ENCODE measurements at regions not wholly inside any gene's neighbourhood (a gene's known extent, or its start where the extent isn't known, plus 50 kb on each side); places are given as distances from the start of the nearest gene placed in this dataset.

DNA sequence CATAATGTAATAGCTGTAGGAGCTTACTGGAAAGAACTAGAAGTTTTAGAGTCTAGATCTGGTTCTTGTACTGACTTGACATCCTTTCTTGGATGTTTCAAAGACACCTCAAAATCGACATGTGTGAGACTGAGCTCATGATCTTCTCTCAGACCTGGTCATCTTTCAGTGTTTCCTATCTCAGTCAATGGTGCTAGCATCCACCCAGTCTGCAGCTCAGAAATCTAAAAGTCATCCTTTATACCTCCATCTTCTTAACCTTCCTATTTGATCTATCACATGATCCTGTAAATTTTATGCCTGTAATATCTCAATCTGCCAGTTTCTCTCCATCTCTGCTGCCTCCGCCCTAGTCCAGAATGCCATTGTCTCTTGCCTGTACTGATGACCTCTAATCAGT is 301.9 kb upstream of the PITX2 start:
- no peak overlapping the region for H3K27ac ChIP-seq (ENCODE audit: insufficient read depth, low read length, poor library complexity, severe bottlenecking)
- H3K27me3 ChIP-seq (replicated peaks; ENCODE audit: control insufficient read depth, insufficient read depth, low read length, poor library complexity, severe bottlenecking) = no peaks in the 10 kb centered on the region
- no peak overlapping the region for H3K4me3 ChIP-seq (ENCODE audit: insufficient read depth, low read depth, low read length, poor library complexity, severe bottlenecking)
- H3K36me3 ChIP-seq (ENCODE audit: control insufficient read depth, insufficient read depth, low read length) = no peaks in the 10 kb centered on the region
- H3K9me3 ChIP-seq (ENCODE audit: control insufficient read depth, low read length) = no peaks in the 10 kb centered on the region
- DNase-seq = no peak
- no peaks in the 10 kb centered on the region for H3K4me1 ChIP-seq (ENCODE audit: control insufficient read depth, insufficient read depth, low read length, poor library complexity, severe bottlenecking)

DNA sequence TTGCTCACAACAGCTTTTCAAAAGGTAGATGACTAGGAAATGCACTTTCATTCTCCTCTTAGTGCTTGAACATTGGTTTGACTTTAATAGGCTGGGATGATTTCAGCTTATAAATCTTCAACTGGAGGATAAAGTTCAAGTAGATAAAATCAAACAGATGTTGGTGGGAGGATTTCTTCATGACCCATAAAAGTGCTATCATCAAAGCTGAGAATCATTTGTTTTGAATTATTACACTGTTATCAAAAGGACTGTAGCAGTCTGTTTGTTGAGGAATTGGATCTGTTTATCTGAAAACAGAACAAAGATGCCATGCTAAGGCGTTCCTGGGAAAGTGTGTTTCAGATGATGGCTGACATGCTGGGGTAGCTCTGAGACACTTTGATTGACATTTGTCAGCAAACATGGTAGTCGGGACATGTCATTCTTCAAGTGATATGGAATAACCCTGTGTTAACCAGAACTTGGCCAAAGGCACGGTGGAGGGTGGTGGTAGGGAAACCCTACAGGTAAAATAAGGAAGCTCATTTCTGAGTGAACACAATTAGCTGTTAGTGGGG is 304.0 kb upstream of the PITX2 start:
- Histone ChIP-seq H3K4me3 (ENCODE audit: insufficient read depth, low read depth, low read length, poor library complexity, severe bottlenecking) (no peak overlapping the region), H3K36me3 (ENCODE audit: control insufficient read depth, insufficient read depth, low read length) (no peaks in the 10 kb centered on the region), H3K9me3 (ENCODE audit: control insufficient read depth, low read length) (no peaks in the 10 kb centered on the region), H3K4me1 (ENCODE audit: control insufficient read depth, insufficient read depth, low read length, poor library complexity, severe bottlenecking) (no peaks in the 10 kb centered on the region), H3K27ac (ENCODE audit: insufficient read depth, low read length, poor library complexity, severe bottlenecking) (no peak overlapping the region), H3K27me3 (replicated peaks; ENCODE audit: control insufficient read depth, insufficient read depth, low read length, poor library complexity, severe bottlenecking) (no peaks in the 10 kb centered on the region)
- DNase-seq = no peak

DNA sequence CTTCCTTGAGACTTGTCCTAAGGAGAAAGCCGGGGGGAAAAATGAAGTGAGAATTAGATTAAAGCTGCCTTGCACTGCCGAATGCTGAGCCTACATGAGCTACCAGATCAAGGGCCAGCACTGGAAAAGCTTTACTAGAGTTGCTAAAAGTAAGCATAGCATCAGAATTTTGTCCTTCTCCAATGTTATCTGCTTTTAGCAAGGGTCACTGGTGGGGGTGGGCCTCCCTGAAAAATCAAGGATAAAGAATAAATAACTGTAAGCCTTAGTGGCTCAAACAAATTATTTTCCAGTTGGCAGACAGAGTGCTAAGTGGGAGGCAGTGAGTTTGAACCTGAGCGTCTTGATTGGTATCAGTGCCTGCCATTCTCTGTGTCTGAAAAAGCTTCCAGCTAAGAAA is 310.5 kb upstream of the PITX2 start:
- H3K9me3 ChIP-seq (ENCODE audit: control insufficient read depth, low read length) = no peaks in the 10 kb centered on the region
- no peaks in the 10 kb centered on the region for H3K4me1 ChIP-seq (ENCODE audit: control insufficient read depth, insufficient read depth, low read length, poor library complexity, severe bottlenecking)
- H3K27me3 ChIP-seq (replicated peaks; ENCODE audit: control insufficient read depth, insufficient read depth, low read length, poor library complexity, severe bottlenecking) = no peaks in the 10 kb centered on the region
- H3K27ac ChIP-seq (ENCODE audit: insufficient read depth, low read length, poor library complexity, severe bottlenecking) = no peak overlapping the region
- no peak for DNase-seq
- H3K36me3 ChIP-seq (ENCODE audit: control insufficient read depth, insufficient read depth, low read length) = no peaks in the 10 kb centered on the region
- H3K4me3 ChIP-seq (ENCODE audit: insufficient read depth, low read depth, low read length, poor library complexity, severe bottlenecking) = no peak overlapping the region

DNA sequence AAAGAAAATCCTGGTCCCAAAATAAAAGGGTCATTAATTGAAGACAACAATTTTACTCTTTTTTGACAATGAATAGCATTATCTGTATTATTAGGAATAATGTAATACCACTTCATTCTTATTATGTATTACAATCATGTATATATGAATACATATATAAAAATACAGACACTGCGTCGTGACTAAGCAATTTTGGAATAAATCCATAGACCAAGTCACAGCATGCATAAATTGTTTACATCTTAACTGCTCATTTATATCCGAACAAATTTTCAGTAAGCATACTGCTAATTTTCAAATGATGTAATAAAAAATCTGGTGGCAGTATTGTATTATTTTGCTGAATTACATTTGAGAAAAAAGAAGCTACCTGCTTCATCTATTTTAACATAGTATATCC is 321.6 kb upstream of the PITX2 start:
- Histone ChIP-seq H3K4me3 (ENCODE audit: insufficient read depth, low read depth, low read length, poor library complexity, severe bottlenecking) (no peak overlapping the region), H3K9me3 (ENCODE audit: control insufficient read depth, low read length) (no peaks in the 10 kb centered on the region), H3K27me3 (replicated peaks; ENCODE audit: control insufficient read depth, insufficient read depth, low read length, poor library complexity, severe bottlenecking) (no peaks in the 10 kb centered on the region), H3K4me1 (ENCODE audit: control insufficient read depth, insufficient read depth, low read length, poor library complexity, severe bottlenecking) (no peaks in the 10 kb centered on the region), H3K36me3 (ENCODE audit: control insufficient read depth, insufficient read depth, low read length) (no peaks in the 10 kb centered on the region), H3K27ac (ENCODE audit: insufficient read depth, low read length, poor library complexity, severe bottlenecking) (no peak overlapping the region)
- no peak for DNase-seq

DNA sequence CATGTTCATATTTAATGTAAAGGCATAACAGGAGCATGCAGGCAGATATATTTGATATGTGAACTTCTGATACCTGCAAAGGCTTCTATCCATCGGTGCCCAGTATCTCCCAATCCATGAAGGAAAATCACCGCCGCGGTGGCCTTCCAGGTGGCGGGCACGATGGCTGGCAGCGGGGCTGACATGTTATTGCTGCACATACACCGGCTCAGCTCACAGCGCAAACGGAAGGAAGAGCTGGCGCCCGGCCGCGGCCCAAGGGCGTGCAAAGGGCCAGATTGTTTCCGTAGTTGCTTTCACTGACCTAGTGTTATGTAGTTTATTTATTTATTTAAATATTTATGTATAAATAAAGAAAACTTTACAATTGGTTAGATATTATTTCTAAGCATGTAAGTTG is 322.7 kb upstream of the PITX2 start:
- H3K4me3 ChIP-seq (ENCODE audit: insufficient read depth, low read depth, low read length, poor library complexity, severe bottlenecking) = no peak overlapping the region
- H3K9me3 ChIP-seq (ENCODE audit: control insufficient read depth, low read length) = no peaks in the 10 kb centered on the region
- no peaks in the 10 kb centered on the region for H3K4me1 ChIP-seq (ENCODE audit: control insufficient read depth, insufficient read depth, low read length, poor library complexity, severe bottlenecking)
- no peaks in the 10 kb centered on the region for H3K27me3 ChIP-seq (replicated peaks; ENCODE audit: control insufficient read depth, insufficient read depth, low read length, poor library complexity, severe bottlenecking)
- no peak for DNase-seq
- no peak overlapping the region for H3K27ac ChIP-seq (ENCODE audit: insufficient read depth, low read length, poor library complexity, severe bottlenecking)
- H3K36me3 ChIP-seq (ENCODE audit: control insufficient read depth, insufficient read depth, low read length) = no peaks in the 10 kb centered on the region

DNA sequence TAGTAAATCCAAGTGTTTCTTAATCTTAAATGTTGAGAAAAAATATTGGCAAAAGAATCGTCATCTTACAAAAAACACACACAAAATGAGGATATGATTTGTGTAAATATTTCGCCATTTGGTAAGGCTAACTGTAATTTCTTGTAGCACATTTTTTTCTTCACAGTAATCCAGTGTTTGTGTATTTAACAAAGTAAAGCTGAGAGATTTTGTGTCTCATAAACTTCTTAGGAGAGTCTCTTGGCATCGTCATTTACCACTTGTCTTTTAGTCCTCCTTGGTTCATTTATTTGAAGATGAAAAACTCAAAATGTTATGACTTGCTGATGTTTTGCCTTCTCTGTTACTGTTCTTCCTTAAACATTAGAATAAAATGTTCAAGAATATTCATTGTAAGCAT is 326.7 kb upstream of the PITX2 start:
- Histone ChIP-seq H3K27me3 (replicated peaks; ENCODE audit: control insufficient read depth, insufficient read depth, low read length, poor library complexity, severe bottlenecking) (no peaks in the 10 kb centered on the region), H3K27ac (ENCODE audit: insufficient read depth, low read length, poor library complexity, severe bottlenecking) (no peak overlapping the region), H3K36me3 (ENCODE audit: control insufficient read depth, insufficient read depth, low read length) (no peaks in the 10 kb centered on the region), H3K4me3 (ENCODE audit: insufficient read depth, low read depth, low read length, poor library complexity, severe bottlenecking) (no peak overlapping the region), H3K9me3 (ENCODE audit: control insufficient read depth, low read length) (no peaks in the 10 kb centered on the region), H3K4me1 (ENCODE audit: control insufficient read depth, insufficient read depth, low read length, poor library complexity, severe bottlenecking) (no peaks in the 10 kb centered on the region)
- no peak for DNase-seq

DNA sequence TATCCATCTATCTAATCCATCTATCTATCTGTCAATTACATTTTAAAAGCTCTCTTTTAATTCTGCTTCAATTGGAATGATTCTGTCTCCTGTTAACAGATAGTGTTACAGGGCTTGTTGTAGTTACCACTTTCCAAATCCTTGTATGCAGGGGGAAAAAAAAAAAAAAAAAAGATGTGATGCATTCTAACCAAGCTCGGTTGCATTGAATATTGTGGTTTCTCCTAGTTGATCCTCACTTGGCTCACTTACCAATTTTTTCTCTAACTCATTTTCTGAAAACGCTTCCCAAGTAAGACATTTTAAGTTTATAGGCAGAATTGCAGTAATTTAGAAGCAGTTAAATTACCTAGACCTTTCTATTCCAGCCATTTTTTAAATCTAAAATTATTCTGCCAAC is 327.9 kb upstream of the PITX2 start:
- no peaks in the 10 kb centered on the region for H3K27me3 ChIP-seq (replicated peaks; ENCODE audit: control insufficient read depth, insufficient read depth, low read length, poor library complexity, severe bottlenecking)
- no peaks in the 10 kb centered on the region for H3K4me1 ChIP-seq (ENCODE audit: control insufficient read depth, insufficient read depth, low read length, poor library complexity, severe bottlenecking)
- H3K36me3 ChIP-seq (ENCODE audit: control insufficient read depth, insufficient read depth, low read length) = no peaks in the 10 kb centered on the region
- no peaks in the 10 kb centered on the region for H3K9me3 ChIP-seq (ENCODE audit: control insufficient read depth, low read length)
- no peak overlapping the region for H3K4me3 ChIP-seq (ENCODE audit: insufficient read depth, low read depth, low read length, poor library complexity, severe bottlenecking)
- no peak for DNase-seq
- no peak overlapping the region for H3K27ac ChIP-seq (ENCODE audit: insufficient read depth, low read length, poor library complexity, severe bottlenecking)

DNA sequence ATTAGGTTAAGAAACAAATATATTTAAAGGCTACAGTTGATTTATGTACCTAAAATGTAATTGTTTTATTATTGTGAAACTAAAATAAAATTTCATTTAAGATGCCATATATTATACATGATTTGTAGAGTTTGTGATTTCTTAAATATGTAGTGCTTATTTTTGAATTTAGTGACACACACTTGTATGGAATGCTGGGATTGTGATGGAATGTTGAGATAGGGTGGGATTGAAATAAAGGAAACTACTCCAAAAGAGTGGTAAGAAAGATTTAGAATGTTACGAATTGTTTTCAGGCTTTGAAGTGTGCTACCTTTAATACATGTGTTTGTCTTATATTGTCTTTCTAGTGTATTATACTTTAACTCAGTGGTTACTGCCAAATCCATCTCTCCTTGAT is 330.3 kb upstream of the PITX2 start:
- no peaks in the 10 kb centered on the region for H3K27me3 ChIP-seq (replicated peaks; ENCODE audit: control insufficient read depth, insufficient read depth, low read length, poor library complexity, severe bottlenecking)
- H3K36me3 ChIP-seq (ENCODE audit: control insufficient read depth, insufficient read depth, low read length) = no peaks in the 10 kb centered on the region
- no peaks in the 10 kb centered on the region for H3K9me3 ChIP-seq (ENCODE audit: control insufficient read depth, low read length)
- H3K27ac ChIP-seq (ENCODE audit: insufficient read depth, low read length, poor library complexity, severe bottlenecking) = no peak overlapping the region
- no peak overlapping the region for H3K4me3 ChIP-seq (ENCODE audit: insufficient read depth, low read depth, low read length, poor library complexity, severe bottlenecking)
- DNase-seq = no peak
- H3K4me1 ChIP-seq (ENCODE audit: control insufficient read depth, insufficient read depth, low read length, poor library complexity, severe bottlenecking) = no peaks in the 10 kb centered on the region

DNA sequence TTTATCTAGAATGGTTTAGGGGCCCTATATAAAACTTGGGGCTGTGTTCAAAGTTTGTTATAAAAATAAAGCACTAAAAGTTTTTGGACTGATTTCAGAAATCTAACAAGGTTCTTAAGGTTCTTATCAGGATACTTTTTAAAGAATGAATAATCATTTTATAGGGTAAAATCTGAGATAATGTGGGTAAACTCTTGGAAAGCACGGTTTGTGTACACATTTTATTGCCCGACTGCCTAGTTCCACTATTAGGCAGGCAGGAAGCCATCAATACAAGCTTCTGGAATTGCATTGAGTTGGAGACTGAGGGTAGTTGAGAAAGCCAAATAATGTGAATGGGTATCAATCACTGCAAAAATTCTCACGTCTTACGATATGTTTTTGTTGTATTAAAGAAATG is 331.0 kb upstream of the PITX2 start:
- Histone ChIP-seq H3K4me1 (ENCODE audit: control insufficient read depth, insufficient read depth, low read length, poor library complexity, severe bottlenecking) (no peaks in the 10 kb centered on the region), H3K9me3 (ENCODE audit: control insufficient read depth, low read length) (no peaks in the 10 kb centered on the region), H3K27ac (ENCODE audit: insufficient read depth, low read length, poor library complexity, severe bottlenecking) (no peak overlapping the region), H3K4me3 (ENCODE audit: insufficient read depth, low read depth, low read length, poor library complexity, severe bottlenecking) (no peak overlapping the region), H3K27me3 (replicated peaks; ENCODE audit: control insufficient read depth, insufficient read depth, low read length, poor library complexity, severe bottlenecking) (no peaks in the 10 kb centered on the region), H3K36me3 (ENCODE audit: control insufficient read depth, insufficient read depth, low read length) (no peaks in the 10 kb centered on the region)
- DNase-seq = no peak

DNA sequence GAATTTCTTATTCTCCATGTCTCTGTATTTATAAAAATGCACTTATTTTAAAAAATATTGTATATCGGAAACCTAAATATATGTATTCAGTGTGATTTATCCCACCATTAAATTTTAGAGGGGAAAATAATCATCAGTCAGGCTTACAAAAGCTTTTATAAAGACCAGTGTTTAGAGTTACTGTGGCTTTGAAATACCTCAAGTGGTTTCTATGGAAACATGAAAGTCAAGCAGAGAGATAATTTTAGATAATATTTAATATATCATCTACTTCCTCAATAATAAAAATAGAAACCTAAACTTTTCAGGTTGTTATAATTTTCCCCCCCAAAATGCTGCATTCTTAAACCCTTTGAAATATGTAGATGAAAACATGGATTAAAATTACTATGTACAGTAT is 332.9 kb upstream of the PITX2 start:
- Histone ChIP-seq H3K36me3 (ENCODE audit: control insufficient read depth, insufficient read depth, low read length) (no peaks in the 10 kb centered on the region), H3K27ac (ENCODE audit: insufficient read depth, low read length, poor library complexity, severe bottlenecking) (no peak overlapping the region), H3K4me1 (ENCODE audit: control insufficient read depth, insufficient read depth, low read length, poor library complexity, severe bottlenecking) (no peaks in the 10 kb centered on the region), H3K27me3 (replicated peaks; ENCODE audit: control insufficient read depth, insufficient read depth, low read length, poor library complexity, severe bottlenecking) (no peaks in the 10 kb centered on the region), H3K4me3 (ENCODE audit: insufficient read depth, low read depth, low read length, poor library complexity, severe bottlenecking) (no peak overlapping the region), H3K9me3 (ENCODE audit: control insufficient read depth, low read length) (no peaks in the 10 kb centered on the region)
- DNase-seq = no peak
